Ishikawa (cell line): ENCODE measurements at regions not wholly inside any gene's neighbourhood (a gene's known extent, or its start where the extent isn't known, plus 50 kb on each side); places are given as distances from the start of the nearest gene placed in this dataset.

ENCODE experiments used
- CEBPB ChIP-seq: IDR thresholded peaks from 2 replicates; pipeline ENCODE4 v1.6.1; 2012
- CREB1 ChIP-seq: IDR thresholded peaks from 2 replicates; pipeline ENCODE4 v1.6.1; 2012; ENCODE audit warnings: low read depth
- EGR1 ChIP-seq: IDR thresholded peaks from 2 replicates; pipeline ENCODE4 v1.6.1; 2012
- EP300 ChIP-seq: IDR thresholded peaks from 2 replicates; pipeline ENCODE4 v1.6.1; 2012; ENCODE audit warnings: borderline replicate concordance
- RAD21 ChIP-seq: IDR thresholded peaks from 2 replicates; pipeline ENCODE4 v1.6.1; 2012; ENCODE audit warnings: low read depth
- TAF1 ChIP-seq: IDR thresholded peaks from 2 replicates; pipeline ENCODE4 v1.6.1; 2012; ENCODE audit warnings: low read depth, mild to moderate bottlenecking
- TCF12 ChIP-seq: IDR thresholded peaks from 2 replicates; pipeline ENCODE4 v1.6.1; 2012; ENCODE audit warnings: low read depth
- TEAD4 ChIP-seq: IDR thresholded peaks from 2 replicates; pipeline ENCODE4 v1.6.1; 2012
- YY1 ChIP-seq: IDR thresholded peaks from 2 replicates; pipeline ENCODE4 v1.6.1; 2012; ENCODE audit warnings: low read depth
- ZBTB7A ChIP-seq: IDR thresholded peaks from 2 replicates; pipeline ENCODE4 v1.6.1; 2012; ENCODE audit warnings: low read depth
- TF ChIP-seq, protein P1 (sequence below): IDR thresholded peaks from 2 replicates; pipeline ENCODE4 v1.6.1; 2012
- TF ChIP-seq, protein P2 (sequence below): IDR thresholded peaks from 2 replicates; pipeline ENCODE4 v1.6.1; 2012
- TF ChIP-seq, protein P3 (sequence below): IDR thresholded peaks from 2 replicates; pipeline ENCODE4 v1.6.1; 2012; ENCODE audit warnings: low read depth, mild to moderate bottlenecking

DNA sequence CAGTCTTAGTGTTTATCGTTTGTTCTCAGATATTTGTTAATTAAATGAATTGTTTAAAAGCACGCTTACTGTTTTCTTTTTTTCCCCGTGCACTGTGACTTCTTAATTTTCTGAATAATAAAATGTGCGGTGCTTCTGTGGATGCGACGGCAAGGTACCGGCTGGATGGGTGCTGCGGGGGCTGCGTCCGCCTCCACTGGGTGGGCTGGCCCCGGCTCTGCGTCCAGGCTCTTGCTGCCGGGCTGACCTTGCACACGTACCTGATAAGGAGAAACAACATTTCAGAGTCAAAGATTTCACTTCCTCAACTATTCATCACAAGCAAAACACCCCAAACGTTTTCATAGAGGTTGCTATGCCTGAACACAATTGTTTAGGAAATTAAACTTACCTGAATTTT is 404.0 kb upstream of the IRX1 start:
- TF ChIP-seq, protein P1, sequence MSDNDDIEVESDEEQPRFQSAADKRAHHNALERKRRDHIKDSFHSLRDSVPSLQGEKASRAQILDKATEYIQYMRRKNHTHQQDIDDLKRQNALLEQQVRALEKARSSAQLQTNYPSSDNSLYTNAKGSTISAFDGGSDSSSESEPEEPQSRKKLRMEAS = no peak
- no peak for TF ChIP-seq RAD21
- TF ChIP-seq, protein P2, sequence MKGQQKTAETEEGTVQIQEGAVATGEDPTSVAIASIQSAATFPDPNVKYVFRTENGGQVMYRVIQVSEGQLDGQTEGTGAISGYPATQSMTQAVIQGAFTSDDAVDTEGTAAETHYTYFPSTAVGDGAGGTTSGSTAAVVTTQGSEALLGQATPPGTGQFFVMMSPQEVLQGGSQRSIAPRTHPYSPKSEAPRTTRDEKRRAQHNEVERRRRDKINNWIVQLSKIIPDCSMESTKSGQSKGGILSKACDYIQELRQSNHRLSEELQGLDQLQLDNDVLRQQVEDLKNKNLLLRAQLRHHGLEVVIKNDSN = no peak
- TF ChIP-seq CREB1 = no peak
- TF ChIP-seq ZBTB7A = no peak
- no peak for TF ChIP-seq YY1
- TF ChIP-seq, protein P3, sequence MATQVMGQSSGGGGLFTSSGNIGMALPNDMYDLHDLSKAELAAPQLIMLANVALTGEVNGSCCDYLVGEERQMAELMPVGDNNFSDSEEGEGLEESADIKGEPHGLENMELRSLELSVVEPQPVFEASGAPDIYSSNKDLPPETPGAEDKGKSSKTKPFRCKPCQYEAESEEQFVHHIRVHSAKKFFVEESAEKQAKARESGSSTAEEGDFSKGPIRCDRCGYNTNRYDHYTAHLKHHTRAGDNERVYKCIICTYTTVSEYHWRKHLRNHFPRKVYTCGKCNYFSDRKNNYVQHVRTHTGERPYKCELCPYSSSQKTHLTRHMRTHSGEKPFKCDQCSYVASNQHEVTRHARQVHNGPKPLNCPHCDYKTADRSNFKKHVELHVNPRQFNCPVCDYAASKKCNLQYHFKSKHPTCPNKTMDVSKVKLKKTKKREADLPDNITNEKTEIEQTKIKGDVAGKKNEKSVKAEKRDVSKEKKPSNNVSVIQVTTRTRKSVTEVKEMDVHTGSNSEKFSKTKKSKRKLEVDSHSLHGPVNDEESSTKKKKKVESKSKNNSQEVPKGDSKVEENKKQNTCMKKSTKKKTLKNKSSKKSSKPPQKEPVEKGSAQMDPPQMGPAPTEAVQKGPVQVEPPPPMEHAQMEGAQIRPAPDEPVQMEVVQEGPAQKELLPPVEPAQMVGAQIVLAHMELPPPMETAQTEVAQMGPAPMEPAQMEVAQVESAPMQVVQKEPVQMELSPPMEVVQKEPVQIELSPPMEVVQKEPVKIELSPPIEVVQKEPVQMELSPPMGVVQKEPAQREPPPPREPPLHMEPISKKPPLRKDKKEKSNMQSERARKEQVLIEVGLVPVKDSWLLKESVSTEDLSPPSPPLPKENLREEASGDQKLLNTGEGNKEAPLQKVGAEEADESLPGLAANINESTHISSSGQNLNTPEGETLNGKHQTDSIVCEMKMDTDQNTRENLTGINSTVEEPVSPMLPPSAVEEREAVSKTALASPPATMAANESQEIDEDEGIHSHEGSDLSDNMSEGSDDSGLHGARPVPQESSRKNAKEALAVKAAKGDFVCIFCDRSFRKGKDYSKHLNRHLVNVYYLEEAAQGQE = no peak
- TF ChIP-seq EP300 = no peak
- no peak for TF ChIP-seq EGR1
- TF ChIP-seq TAF1 = no peak
- TF ChIP-seq TEAD4 = no peak
- TF ChIP-seq CEBPB = no peak
- TF ChIP-seq TCF12 = no peak
